Heart right ventricle (tissue), 16 donors: ENCODE measurements at regions not wholly inside any gene's neighbourhood (a gene's known extent, or its start where the extent isn't known, plus 50 kb on each side); places are given as distances from the start of the nearest gene placed in this dataset.

Experiments
- ATAC-seq, 8 donors: fragments of 200-7000 bp; cut with Tn5 transposase; one replicate each; pipeline ENCODE4 v1.9.1; 2020; ENCODE audit warnings: mild to moderate bottlenecking in 8 of 8, moderate library complexity in 8 of 8, moderate number of reproducible peaks in 1 of 8
- DNase-seq, 2 donors: peaks; one replicate each; pipeline ENCODE4 v3.0.0-alpha.2; 2020
- H3K27ac ChIP-seq, 10 donors: fragments of 200-600 bp; sonication (generic) in 2 of 10; one replicate each; pipeline versions ENCODE4 v1.5.0 to v1.8.0; 2020 to 2022; ENCODE audit warnings: mild to moderate bottlenecking in 3 of 10
- H3K27me3 ChIP-seq, 7 donors: fragments of 200-600 bp; one replicate each; pipeline ENCODE4 v1.8.0; 2021 to 2022; ENCODE audit warnings: mild to moderate bottlenecking in 2 of 7
- H3K36me3 ChIP-seq, 9 donors: fragments of 200-600 bp; sonication (generic) in 1 of 9; one replicate each; pipeline versions ENCODE4 v1.5.0 to v1.8.0; 2020 to 2022; ENCODE audit warnings: mild to moderate bottlenecking in 2 of 9
- H3K4me1 ChIP-seq, 9 donors: fragments of 200-600 bp; sonication (generic) in 1 of 9; one replicate each; pipeline versions ENCODE4 v1.5.0 to v1.8.0; 2020 to 2022; ENCODE audit warnings: mild to moderate bottlenecking in 4 of 9
- H3K4me3 ChIP-seq, 10 donors: fragments of 200-600 bp; sonication (generic) in 2 of 10; one replicate each; pipeline versions ENCODE4 v1.5.0 to v1.8.0; 2020 to 2022; ENCODE audit warnings: mild to moderate bottlenecking in 7 of 10, moderate library complexity in 2 of 10
- H3K9me3 ChIP-seq, 11 donors: fragments of 200-600 bp in 10 of 11; sonication (generic) in 2 of 11; one replicate each; pipeline versions ENCODE4 v1.5.0 to v1.8.0; 2013 to 2022; ENCODE audit warnings: mild to moderate bottlenecking in 2 of 11, control low read depth in 1 of 11, moderate library complexity in 1 of 11
- CTCF ChIP-seq, 9 donors: fragments of 200-600 bp; sonication (generic) in 2 of 9; IDR thresholded peaks; one replicate each; pipeline versions ENCODE4 v1.5.0 to v1.8.0; 2021 to 2022; ENCODE audit warnings: antibody characterized with exemption in 9 of 9, mild to moderate bottlenecking in 5 of 9, moderate library complexity in 1 of 9
- WGBS, 2 donors: extraction: QIAGEN DNeasy Blood & Tissue Kit; methylation state at CpG; one replicate each; pipeline ENCODE4 v1.1.7; 2013; ENCODE audit warnings: inconsistent platforms in 1 of 2; 5-methylcytosine and 5-hydroxymethylcytosine counted together
- intact Hi-C, 10 donors: fragments of 100-400 bp; cut with DNase I; formaldehyde crosslinking; loops; one replicate each; pipeline versions ENCODE4 v1.11.1 to v1.14.2; 2022
- donor health status: Arrhythmogenic right ventricular cardiomyopathy.
- donor health status: ischemic (EF 13 %, LVEDD 7.1; RV severe dilation, severe dysfunction).
- donor health status: healthy with polysubstance abuse.
- donor health status: DM: no; HTN: yes; CAD: no.
- donor health status: DM: no; HTN: no; CAD: no.
- donor health status: ischemic (EF 25% LVEDD 6.9; RV normal size, moderate dysfunction).
- donor health status: ischemic (EF 25% LVEDD 5.7; RV mildly dilated, moderate dysfunction).
- donor health status: healthy.
- donor health status: DM: yes; HTN: yes; CAD: no.
- donor health status: Ischemic cardiomyopathy.
- donor health status: ischemic (EF 35%, LVEDD 5.7; RV mildly dilated, moderate dysfunction).
- donor health status: nonischemic (EF 11% LVEDD 7.7; RV severe dilation, severe dysfunction).
- donor health status: DM: yes; HTN: yes; CAD: no.
- donor health status: PGD.
- donor health status: ischemic (EF 29% LVEDD 5.4; RV normal size, mild dysfunction).
- donor health status: nonischemic (EF 23%, LVEDD 6.1; RV moderate dilation, normal function).

- intact Hi-C loops: no loop called here
- WGBS, 2 donors: 56 to 73% methylated on average over 1 of the region's 1 CpG
- no peak for TF ChIP-seq CTCF (IDR thresholded peaks at IDR 0.05)
- no peaks in the 10 kb centered on the region for H3K27me3 ChIP-seq
- H3K9me3 ChIP-seq: no peaks in the 10 kb centered on the region
- DNase-seq (no peak), ATAC-seq (no peak)
- H3K4me1 ChIP-seq: no peaks in the 10 kb centered on the region
- no peak overlapping the region for H3K4me3 ChIP-seq
- no peak overlapping the region for H3K27ac ChIP-seq
- H3K36me3 ChIP-seq: no peaks in the 10 kb centered on the region
Measured at GRCh38 chr2:106963156-106963555, 77.2 kb upstream of the ST6GAL2 start.

- Histone ChIP-seq H3K9me3 (no peaks in the 10 kb centered on the region), H3K4me1 (no peaks in the 10 kb centered on the region), H3K36me3 (no peaks in the 10 kb centered on the region), H3K27ac (no peak overlapping the region), H3K27me3 (no peaks in the 10 kb centered on the region), H3K4me3 (no peak overlapping the region)
- 77 to 80% methylated on average over 5 of the region's 5 CpGs for WGBS, 2 donors
- intact Hi-C loops: no loop called here
- ATAC-seq (no peak), DNase-seq (no peak)
- no peak for TF ChIP-seq CTCF (IDR thresholded peaks at IDR 0.05)
Measured at GRCh38 chr2:106963893-106964292, 77.9 kb upstream of the ST6GAL2 start.

- 65 to 73% methylated on average over 3 of the region's 3 CpGs for WGBS, 2 donors
- Histone ChIP-seq H3K36me3 (no peaks in the 10 kb centered on the region), H3K27ac (no peak overlapping the region), H3K4me1 (no peaks in the 10 kb centered on the region), H3K9me3 (no peaks in the 10 kb centered on the region), H3K27me3 (no peaks in the 10 kb centered on the region), H3K4me3 (no peak overlapping the region)
- intact Hi-C loops: no loop called here
- TF ChIP-seq CTCF (IDR thresholded peaks at IDR 0.05): no peak
- DNase-seq (no peak), ATAC-seq (no peak)
Measured at GRCh38 chr2:106965611-106966010, 79.6 kb upstream of the ST6GAL2 start.

GRCh38 chr2:106969777-106970176, 83.8 kb upstream of the ST6GAL2 start:
- Histone ChIP-seq H3K27ac (no peak overlapping the region), H3K9me3 (no peaks in the 10 kb centered on the region), H3K27me3 (peaks cover 0 to 3% (median 0%) of the 10 kb centered on the region in 7 donors), H3K36me3 (no peaks in the 10 kb centered on the region), H3K4me1 (no peaks in the 10 kb centered on the region), H3K4me3 (no peak overlapping the region)
- 84 to 87% methylated on average over 5 of the region's 5 CpGs for WGBS, 2 donors
- ATAC-seq (no peak), DNase-seq (no peak)
- intact Hi-C loops: no loop called here
- no peak for TF ChIP-seq CTCF (IDR thresholded peaks at IDR 0.05)
